Loucy (cell line): ENCODE measurements at regions not wholly inside any gene's neighbourhood (a gene's known extent, or its start where the extent isn't known, plus 50 kb on each side); places are given as distances from the start of the nearest gene placed in this dataset.

ENCODE experiments used
- H2AFZ ChIP-seq: fragments of 200-600 bp; sonication (generic); 2 replicates; pipeline ENCODE4 v1.6.0; 2016; ENCODE audit warnings: antibody characterized with exemption, mild to moderate bottlenecking, low read length, moderate library complexity
- H3F3A ChIP-seq: fragments of 200-600 bp; 2 replicates; pipeline ENCODE4 v1.6.0; 2016; ENCODE audit warnings: antibody characterized with exemption, low read depth, mild to moderate bottlenecking
- H3K27me3 ChIP-seq: fragments of 200-600 bp; sonication (generic); 2 replicates; pipeline ENCODE4 v1.6.1; 2014; ENCODE audit warnings: low read length, mild to moderate bottlenecking; ENCODE audit not compliant: insufficient read depth, poor library complexity, severe bottlenecking
- H3K36me3 ChIP-seq: fragments of 200-600 bp; sonication (generic); 2 replicates; pipeline ENCODE4 v1.6.1; 2016; ENCODE audit warnings: low read length; ENCODE audit not compliant: insufficient read depth
- H3K4me1 ChIP-seq: fragments of 200-600 bp; sonication (generic); 2 replicates; pipeline ENCODE4 v1.5.1; 2014; ENCODE audit warnings: low read length, mild to moderate bottlenecking; ENCODE audit not compliant: insufficient read depth, poor library complexity, severe bottlenecking
- H3K4me2 ChIP-seq: fragments of 200-600 bp; sonication (generic); 2 replicates; pipeline ENCODE4 v1.6.0; 2014; ENCODE audit warnings: antibody characterized with exemption, low read length, low read depth, mild to moderate bottlenecking; ENCODE audit not compliant: poor library complexity, severe bottlenecking
- H3K4me3 ChIP-seq: fragments of 200-600 bp; sonication (generic); 2 replicates; pipeline ENCODE4 v1.5.1; 2014; ENCODE audit warnings: low read length, mild to moderate bottlenecking, mixed read lengths; ENCODE audit not compliant: poor library complexity, severe bottlenecking
- H3K79me2 ChIP-seq: fragments of 200-600 bp; sonication (generic); 2 replicates; pipeline ENCODE4 v1.6.1; 2014; ENCODE audit warnings: low read length; ENCODE audit not compliant: insufficient read depth
- H3K9ac ChIP-seq: fragments of 200-600 bp; sonication (generic); 2 replicates; pipeline ENCODE4 v1.6.0; 2014; ENCODE audit warnings: mild to moderate bottlenecking, low read depth, low read length, moderate library complexity; ENCODE audit not compliant: poor library complexity, severe bottlenecking
- H3K9me2 ChIP-seq: fragments of 200-600 bp; sonication (generic); replicated peaks from 2 replicates; pipeline ENCODE4 v1.6.1; 2016; ENCODE audit warnings: low read depth, low read length, mixed read lengths
- H3K9me3 ChIP-seq: fragments of 200-600 bp; sonication (generic); 2 replicates; pipeline ENCODE4 v1.6.1; 2014; ENCODE audit warnings: mild to moderate bottlenecking, antibody characterized with exemption, low read length, low read depth; ENCODE audit not compliant: insufficient read depth
- H4K20me1 ChIP-seq: fragments of 200-600 bp; sonication (generic); 2 replicates; pipeline ENCODE4 v1.6.0; 2014; ENCODE audit warnings: antibody characterized with exemption, low read length, mild to moderate bottlenecking; ENCODE audit not compliant: insufficient read depth, poor library complexity, severe bottlenecking
- CTCF ChIP-seq: fragments of 200-600 bp; sonication (generic); conservative IDR thresholded peaks from 2 replicates; pipeline ENCODE4 v1.5.1; 2014; ENCODE audit warnings: mild to moderate bottlenecking, antibody characterized with exemption, low read length
- EZH2phosphoT487 ChIP-seq: fragments of 200-600 bp; IDR thresholded peaks from 2 replicates; pipeline ENCODE4 v1.6.1; 2018; ENCODE audit warnings: antibody characterized with exemption, mild to moderate bottlenecking, moderate library complexity, borderline replicate concordance

- no peak overlapping the region for H3K9ac ChIP-seq
- no peaks in the 10 kb centered on the region for H3K36me3 ChIP-seq
- H3K79me2 ChIP-seq, result no peaks in the 10 kb centered on the region
- H3K9me2 ChIP-seq, result no peaks in the 10 kb centered on the region
- no peak overlapping the region for H2AFZ ChIP-seq
- no peaks in the 10 kb centered on the region for H3F3A ChIP-seq
- no peaks in the 10 kb centered on the region for H3K27me3 ChIP-seq
- no peaks in the 10 kb centered on the region for H3K4me1 ChIP-seq
- no peak overlapping the region for H3K4me2 ChIP-seq
- no peaks in the 10 kb centered on the region for H4K20me1 ChIP-seq
- no peak overlapping the region for H3K4me3 ChIP-seq
- no peaks in the 10 kb centered on the region for H3K9me3 ChIP-seq
- TF ChIP-seq CTCF (no peak), EZH2phosphoT487 (no peak)
Observed at GRCh38 chr5:125160787-125161502, 414.5 kb upstream of the ZNF608 start.

GRCh38 chr5:125162714-125163113 is 416.3 kb upstream of the ZNF608 start:
- H3K9me2 ChIP-seq, result no peaks in the 10 kb centered on the region
- H3K36me3 ChIP-seq, result no peaks in the 10 kb centered on the region
- no peak overlapping the region for H2AFZ ChIP-seq
- no peaks in the 10 kb centered on the region for H3K27me3 ChIP-seq
- no peak for TF ChIP-seq CTCF
- TF ChIP-seq EZH2phosphoT487, result no peak
- H3K9me3 ChIP-seq, result no peaks in the 10 kb centered on the region
- H3K4me3 ChIP-seq, result no peak overlapping the region
- H4K20me1 ChIP-seq, result no peaks in the 10 kb centered on the region
- H3F3A ChIP-seq, result no peaks in the 10 kb centered on the region
- no peaks in the 10 kb centered on the region for H3K79me2 ChIP-seq
- H3K4me1 ChIP-seq, result no peaks in the 10 kb centered on the region
- no peak overlapping the region for H3K4me2 ChIP-seq
- no peak overlapping the region for H3K9ac ChIP-seq

GRCh38 chr5:125169396-125169795 is 423.0 kb upstream of the ZNF608 start:
- H4K20me1 ChIP-seq, result no peaks in the 10 kb centered on the region
- no peaks in the 10 kb centered on the region for H3K36me3 ChIP-seq
- H3F3A ChIP-seq, result no peaks in the 10 kb centered on the region
- no peak overlapping the region for H3K9ac ChIP-seq
- no peaks in the 10 kb centered on the region for H3K4me1 ChIP-seq
- no peak overlapping the region for H2AFZ ChIP-seq
- H3K9me2 ChIP-seq, result no peaks in the 10 kb centered on the region
- H3K4me2 ChIP-seq, result no peak overlapping the region
- no peaks in the 10 kb centered on the region for H3K27me3 ChIP-seq
- H3K4me3 ChIP-seq, result no peak overlapping the region
- no peaks in the 10 kb centered on the region for H3K9me3 ChIP-seq
- TF ChIP-seq EZH2phosphoT487, result no peak
- TF ChIP-seq CTCF, result no peak
- no peaks in the 10 kb centered on the region for H3K79me2 ChIP-seq
